ENCODE measurements at regions not wholly inside any gene's neighbourhood (a gene's known extent, or its start where the extent isn't known, plus 50 kb on each side); places are given as distances from the start of the nearest gene placed in this dataset.

DNA sequence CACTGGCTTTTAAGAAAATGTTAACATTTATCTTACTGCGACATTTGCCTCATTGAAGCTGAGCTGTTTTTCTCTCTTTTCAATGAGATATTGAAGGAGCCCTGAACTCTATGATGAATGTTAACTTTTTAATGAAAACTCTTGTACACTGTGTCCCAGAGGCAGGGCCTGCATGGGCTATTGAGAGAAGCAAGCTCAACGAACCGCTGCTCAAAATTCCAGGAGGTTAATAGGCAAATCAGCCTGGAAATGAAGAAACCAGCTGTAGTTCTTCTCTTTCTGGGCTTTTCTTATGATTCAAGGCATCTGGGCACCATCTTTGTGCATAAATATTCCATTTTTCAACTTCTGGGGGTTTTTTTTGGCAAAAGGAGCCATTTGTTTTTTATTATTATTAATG, 168.4 kb upstream of the NPVF start:
- TF ChIP-seq, protein P1, sequence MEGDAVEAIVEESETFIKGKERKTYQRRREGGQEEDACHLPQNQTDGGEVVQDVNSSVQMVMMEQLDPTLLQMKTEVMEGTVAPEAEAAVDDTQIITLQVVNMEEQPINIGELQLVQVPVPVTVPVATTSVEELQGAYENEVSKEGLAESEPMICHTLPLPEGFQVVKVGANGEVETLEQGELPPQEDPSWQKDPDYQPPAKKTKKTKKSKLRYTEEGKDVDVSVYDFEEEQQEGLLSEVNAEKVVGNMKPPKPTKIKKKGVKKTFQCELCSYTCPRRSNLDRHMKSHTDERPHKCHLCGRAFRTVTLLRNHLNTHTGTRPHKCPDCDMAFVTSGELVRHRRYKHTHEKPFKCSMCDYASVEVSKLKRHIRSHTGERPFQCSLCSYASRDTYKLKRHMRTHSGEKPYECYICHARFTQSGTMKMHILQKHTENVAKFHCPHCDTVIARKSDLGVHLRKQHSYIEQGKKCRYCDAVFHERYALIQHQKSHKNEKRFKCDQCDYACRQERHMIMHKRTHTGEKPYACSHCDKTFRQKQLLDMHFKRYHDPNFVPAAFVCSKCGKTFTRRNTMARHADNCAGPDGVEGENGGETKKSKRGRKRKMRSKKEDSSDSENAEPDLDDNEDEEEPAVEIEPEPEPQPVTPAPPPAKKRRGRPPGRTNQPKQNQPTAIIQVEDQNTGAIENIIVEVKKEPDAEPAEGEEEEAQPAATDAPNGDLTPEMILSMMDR (IDR thresholded peaks at IDR 0.05): no peak
- TF ChIP-seq EZH2 (IDR thresholded peaks at IDR 0.05; ENCODE audit: borderline replicate concordance, insufficient read depth, low read depth, low read length, poor library complexity, severe bottlenecking): no peak
